HepG2 (cell line): ENCODE measurements at regions not wholly inside any gene's neighbourhood (a gene's known extent, or its start where the extent isn't known, plus 50 kb on each side); places are given as distances from the start of the nearest gene placed in this dataset.

Source experiments
- CBFB ChIP-seq: sonication (generic); formaldehyde crosslinking; IDR thresholded peaks from 2 replicates; pipeline ENCODE4 v1.4.0; 2020; ENCODE audit warnings: missing genetic modification reagents
- ELF3 ChIP-seq: IDR thresholded peaks from 2 replicates; pipeline ENCODE4 v1.6.1; 2016; ENCODE audit warnings: missing genetic modification reagents, missing compliant biosample characterization
- FIP1L1 ChIP-seq: fragments of 200-400 bp; formaldehyde crosslinking; IDR thresholded peaks from 2 replicates; pipeline ENCODE4 v1.6.1; 2018; ENCODE audit warnings: low read depth, mild to moderate bottlenecking, low read length, moderate library complexity, borderline replicate concordance; ENCODE audit not compliant: insufficient read depth
- GABPA ChIP-seq, 2 experiments: IDR thresholded peaks; 2 replicates each; pipeline ENCODE4 v1.6.1; 2011 to 2016; ENCODE audit warnings: low read depth in 2 of 2, low read length in 1 of 2, missing biosample characterization in 1 of 2, missing genetic modification characterization in 1 of 2
- HNF4A ChIP-seq: sonication (generic); formaldehyde crosslinking; IDR thresholded peaks from 2 replicates; pipeline ENCODE4 v1.4.0; 2020; ENCODE audit warnings: missing genetic modification reagents
- KDM3A ChIP-seq: IDR thresholded peaks from 2 replicates; pipeline ENCODE4 v1.6.1; 2018; ENCODE audit warnings: low read depth, missing compliant biosample characterization
- MTA1 ChIP-seq: sonication (generic); formaldehyde crosslinking; IDR thresholded peaks from 2 replicates; pipeline ENCODE4 v1.4.0; 2020; ENCODE audit warnings: missing genetic modification reagents, mild to moderate bottlenecking, borderline replicate concordance
- SP140L ChIP-seq: sonication (generic); formaldehyde crosslinking; IDR thresholded peaks from 2 replicates; pipeline ENCODE4 v1.4.0; 2020; ENCODE audit warnings: missing genetic modification reagents, borderline replicate concordance
- TBX2 ChIP-seq: sonication (generic); formaldehyde crosslinking; IDR thresholded peaks from 2 replicates; pipeline ENCODE4 v1.5.0; 2020; ENCODE audit warnings: missing genetic modification reagents, mild to moderate bottlenecking, borderline replicate concordance
- ZNF350 ChIP-seq: sonication (generic); formaldehyde crosslinking; IDR thresholded peaks from 2 replicates; pipeline ENCODE4 v1.4.0; 2020; ENCODE audit warnings: mild to moderate bottlenecking, low read depth, missing genetic modification reagents, borderline replicate concordance
- ZNF552 ChIP-seq: sonication (generic); formaldehyde crosslinking; IDR thresholded peaks from 2 replicates; pipeline ENCODE4 v1.9.0; 2022; ENCODE audit warnings: missing genetic modification reagents, mild to moderate bottlenecking, borderline replicate concordance
- ZNF616 ChIP-seq: sonication (generic); formaldehyde crosslinking; IDR thresholded peaks from 2 replicates; pipeline ENCODE4 v1.5.0; 2020; ENCODE audit warnings: low read depth, mild to moderate bottlenecking, missing genetic modification reagents
- ZNF709 ChIP-seq: sonication (generic); formaldehyde crosslinking; IDR thresholded peaks from 2 replicates; pipeline ENCODE4 v1.5.0; 2020; ENCODE audit warnings: mild to moderate bottlenecking, missing genetic modification reagents
- ZNF891 ChIP-seq: sonication (generic); formaldehyde crosslinking; IDR thresholded peaks from 2 replicates; pipeline ENCODE4 v1.5.0; 2020; ENCODE audit warnings: mild to moderate bottlenecking, missing genetic modification reagents
- TF ChIP-seq, protein P1 (sequence below): sonication (generic); formaldehyde crosslinking; IDR thresholded peaks from 2 replicates; pipeline ENCODE4 v1.4.0; 2020; ENCODE audit warnings: missing genetic modification reagents
- TF ChIP-seq, protein P2 (sequence below): sonication (generic); formaldehyde crosslinking; IDR thresholded peaks from 2 replicates; pipeline ENCODE4 v1.4.0; 2020; ENCODE audit warnings: mild to moderate bottlenecking, missing genetic modification reagents
- TF ChIP-seq, protein P3 (sequence below): sonication (generic); formaldehyde crosslinking; IDR thresholded peaks from 2 replicates; pipeline ENCODE4 v1.5.1; 2020; ENCODE audit warnings: missing genetic modification reagents, mild to moderate bottlenecking, borderline replicate concordance
- TF ChIP-seq, protein P4 (sequence below): sonication (generic); formaldehyde crosslinking; IDR thresholded peaks from 2 replicates; pipeline ENCODE4 v1.5.0; 2020; ENCODE audit warnings: missing genetic modification reagents
- TF ChIP-seq, protein P5 (sequence below): sonication (generic); formaldehyde crosslinking; IDR thresholded peaks from 2 replicates; pipeline ENCODE4 v1.5.0; 2020; ENCODE audit warnings: mild to moderate bottlenecking, missing genetic modification reagents, borderline replicate concordance

DNA sequence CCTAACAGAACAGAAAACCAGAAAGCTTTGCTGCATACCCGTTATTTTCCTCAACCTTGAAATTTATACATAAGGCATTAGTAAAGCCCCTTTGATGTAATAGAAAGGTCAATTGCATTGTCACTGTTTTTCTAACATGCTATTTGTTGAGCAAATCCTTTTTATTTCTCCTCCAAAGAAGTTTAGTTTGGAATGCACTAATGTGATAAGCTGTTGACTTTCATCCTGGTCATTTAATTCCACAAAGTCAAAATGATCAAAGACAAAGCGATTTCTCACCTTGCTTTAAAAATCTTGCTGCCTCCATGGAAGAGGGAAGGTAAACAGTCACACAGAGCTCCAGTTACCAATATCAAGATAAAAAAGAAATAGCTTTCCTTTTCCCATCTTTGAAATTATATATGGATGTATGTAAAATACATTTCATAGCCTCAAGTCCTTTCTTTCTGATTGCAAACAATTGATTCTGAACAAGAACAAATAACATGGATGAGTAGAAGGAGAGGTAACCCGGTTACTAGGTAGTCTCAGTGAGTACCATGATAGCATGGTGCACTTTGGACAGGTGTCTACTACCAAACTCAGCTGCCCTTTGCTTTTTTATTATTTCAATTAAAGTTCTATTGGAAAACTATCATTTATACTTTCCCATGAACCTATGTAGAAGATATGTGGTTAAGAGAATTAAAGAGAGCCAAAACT, 452.7 kb downstream of the STK39 start (continued):
- TF ChIP-seq FIP1L1: no peak
- no peak for TF ChIP-seq SP140L
- peak; percentile 95 for TF ChIP-seq TBX2 (CRISPR knock-in tag)
- no peak for TF ChIP-seq ZNF616 (CRISPR knock-in tag)
- no peak for TF ChIP-seq ZNF891 (CRISPR knock-in tag)
- TF ChIP-seq, protein P1, sequence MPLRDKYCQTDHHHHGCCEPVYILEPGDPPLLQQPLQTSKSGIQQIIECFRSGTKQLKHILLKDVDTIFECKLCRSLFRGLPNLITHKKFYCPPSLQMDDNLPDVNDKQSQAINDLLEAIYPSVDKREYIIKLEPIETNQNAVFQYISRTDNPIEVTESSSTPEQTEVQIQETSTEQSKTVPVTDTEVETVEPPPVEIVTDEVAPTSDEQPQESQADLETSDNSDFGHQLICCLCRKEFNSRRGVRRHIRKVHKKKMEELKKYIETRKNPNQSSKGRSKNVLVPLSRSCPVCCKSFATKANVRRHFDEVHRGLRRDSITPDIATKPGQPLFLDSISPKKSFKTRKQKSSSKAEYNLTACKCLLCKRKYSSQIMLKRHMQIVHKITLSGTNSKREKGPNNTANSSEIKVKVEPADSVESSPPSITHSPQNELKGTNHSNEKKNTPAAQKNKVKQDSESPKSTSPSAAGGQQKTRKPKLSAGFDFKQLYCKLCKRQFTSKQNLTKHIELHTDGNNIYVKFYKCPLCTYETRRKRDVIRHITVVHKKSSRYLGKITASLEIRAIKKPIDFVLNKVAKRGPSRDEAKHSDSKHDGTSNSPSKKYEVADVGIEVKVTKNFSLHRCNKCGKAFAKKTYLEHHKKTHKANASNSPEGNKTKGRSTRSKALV: no peak
- TF ChIP-seq MTA1 (CRISPR knock-in tag): no peak
- no peak for TF ChIP-seq GABPA (IDR thresholded peaks at IDR 0.05; ENCODE audit: low read depth, low read length)
- TF ChIP-seq GABPA (CRISPR knock-in tag; IDR thresholded peaks at IDR 0.05; ENCODE audit: low read depth): no peak
- TF ChIP-seq ZNF350 (CRISPR knock-in tag): no peak
- TF ChIP-seq, protein P2, sequence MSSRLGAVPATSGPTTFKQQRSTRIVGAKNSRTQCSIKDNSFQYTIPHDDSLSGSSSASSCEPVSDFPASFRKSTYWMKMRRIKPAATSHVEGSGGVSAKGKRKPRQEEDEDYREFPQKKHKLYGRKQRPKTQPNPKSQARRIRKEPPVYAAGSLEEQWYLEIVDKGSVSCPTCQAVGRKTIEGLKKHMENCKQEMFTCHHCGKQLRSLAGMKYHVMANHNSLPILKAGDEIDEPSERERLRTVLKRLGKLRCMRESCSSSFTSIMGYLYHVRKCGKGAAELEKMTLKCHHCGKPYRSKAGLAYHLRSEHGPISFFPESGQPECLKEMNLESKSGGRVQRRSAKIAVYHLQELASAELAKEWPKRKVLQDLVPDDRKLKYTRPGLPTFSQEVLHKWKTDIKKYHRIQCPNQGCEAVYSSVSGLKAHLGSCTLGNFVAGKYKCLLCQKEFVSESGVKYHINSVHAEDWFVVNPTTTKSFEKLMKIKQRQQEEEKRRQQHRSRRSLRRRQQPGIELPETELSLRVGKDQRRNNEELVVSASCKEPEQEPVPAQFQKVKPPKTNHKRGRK (CRISPR knock-in tag): no peak
- TF ChIP-seq, protein P3, sequence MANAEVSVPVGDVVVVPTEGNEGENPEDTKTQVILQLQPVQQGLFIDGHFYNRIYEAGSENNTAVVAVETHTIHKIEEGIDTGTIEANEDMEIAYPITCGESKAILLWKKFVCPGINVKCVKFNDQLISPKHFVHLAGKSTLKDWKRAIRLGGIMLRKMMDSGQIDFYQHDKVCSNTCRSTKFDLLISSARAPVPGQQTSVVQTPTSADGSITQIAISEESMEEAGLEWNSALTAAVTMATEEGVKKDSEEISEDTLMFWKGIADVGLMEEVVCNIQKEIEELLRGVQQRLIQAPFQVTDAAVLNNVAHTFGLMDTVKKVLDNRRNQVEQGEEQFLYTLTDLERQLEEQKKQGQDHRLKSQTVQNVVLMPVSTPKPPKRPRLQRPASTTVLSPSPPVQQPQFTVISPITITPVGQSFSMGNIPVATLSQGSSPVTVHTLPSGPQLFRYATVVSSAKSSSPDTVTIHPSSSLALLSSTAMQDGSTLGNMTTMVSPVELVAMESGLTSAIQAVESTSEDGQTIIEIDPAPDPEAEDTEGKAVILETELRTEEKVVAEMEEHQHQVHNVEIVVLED (CRISPR knock-in tag): no peak
- TF ChIP-seq ZNF552 (CRISPR knock-in tag): no peak
- TF ChIP-seq, protein P4, sequence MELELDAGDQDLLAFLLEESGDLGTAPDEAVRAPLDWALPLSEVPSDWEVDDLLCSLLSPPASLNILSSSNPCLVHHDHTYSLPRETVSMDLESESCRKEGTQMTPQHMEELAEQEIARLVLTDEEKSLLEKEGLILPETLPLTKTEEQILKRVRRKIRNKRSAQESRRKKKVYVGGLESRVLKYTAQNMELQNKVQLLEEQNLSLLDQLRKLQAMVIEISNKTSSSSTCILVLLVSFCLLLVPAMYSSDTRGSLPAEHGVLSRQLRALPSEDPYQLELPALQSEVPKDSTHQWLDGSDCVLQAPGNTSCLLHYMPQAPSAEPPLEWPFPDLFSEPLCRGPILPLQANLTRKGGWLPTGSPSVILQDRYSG (CRISPR knock-in tag): no peak
- peak; percentile 28; the same call in 1 of the 2 replicates for TF ChIP-seq CBFB
- 0 out of 2 replicates have a peak, but pooled peaks have one; percentile 22 for TF ChIP-seq ELF3 (CRISPR knock-in tag)
- TF ChIP-seq KDM3A: no peak
- peak; percentile 62 for TF ChIP-seq HNF4A
- TF ChIP-seq, protein P5, sequence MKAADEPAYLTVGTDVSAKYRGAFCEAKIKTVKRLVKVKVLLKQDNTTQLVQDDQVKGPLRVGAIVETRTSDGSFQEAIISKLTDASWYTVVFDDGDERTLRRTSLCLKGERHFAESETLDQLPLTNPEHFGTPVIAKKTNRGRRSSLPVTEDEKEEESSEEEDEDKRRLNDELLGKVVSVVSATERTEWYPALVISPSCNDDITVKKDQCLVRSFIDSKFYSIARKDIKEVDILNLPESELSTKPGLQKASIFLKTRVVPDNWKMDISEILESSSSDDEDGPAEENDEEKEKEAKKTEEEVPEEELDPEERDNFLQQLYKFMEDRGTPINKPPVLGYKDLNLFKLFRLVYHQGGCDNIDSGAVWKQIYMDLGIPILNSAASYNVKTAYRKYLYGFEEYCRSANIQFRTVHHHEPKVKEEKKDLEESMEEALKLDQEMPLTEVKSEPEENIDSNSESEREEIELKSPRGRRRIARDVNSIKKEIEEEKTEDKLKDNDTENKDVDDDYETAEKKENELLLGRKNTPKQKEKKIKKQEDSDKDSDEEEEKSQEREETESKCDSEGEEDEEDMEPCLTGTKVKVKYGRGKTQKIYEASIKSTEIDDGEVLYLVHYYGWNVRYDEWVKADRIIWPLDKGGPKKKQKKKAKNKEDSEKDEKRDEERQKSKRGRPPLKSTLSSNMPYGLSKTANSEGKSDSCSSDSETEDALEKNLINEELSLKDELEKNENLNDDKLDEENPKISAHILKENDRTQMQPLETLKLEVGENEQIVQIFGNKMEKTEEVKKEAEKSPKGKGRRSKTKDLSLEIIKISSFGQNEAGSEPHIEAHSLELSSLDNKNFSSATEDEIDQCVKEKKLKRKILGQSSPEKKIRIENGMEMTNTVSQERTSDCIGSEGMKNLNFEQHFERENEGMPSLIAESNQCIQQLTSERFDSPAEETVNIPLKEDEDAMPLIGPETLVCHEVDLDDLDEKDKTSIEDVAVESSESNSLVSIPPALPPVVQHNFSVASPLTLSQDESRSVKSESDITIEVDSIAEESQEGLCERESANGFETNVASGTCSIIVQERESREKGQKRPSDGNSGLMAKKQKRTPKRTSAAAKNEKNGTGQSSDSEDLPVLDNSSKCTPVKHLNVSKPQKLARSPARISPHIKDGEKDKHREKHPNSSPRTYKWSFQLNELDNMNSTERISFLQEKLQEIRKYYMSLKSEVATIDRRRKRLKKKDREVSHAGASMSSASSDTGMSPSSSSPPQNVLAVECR (CRISPR knock-in tag): no peak
- TF ChIP-seq ZNF709: no peak
